ENCODE measurements at regions not wholly inside any gene's neighbourhood (a gene's known extent, or its start where the extent isn't known, plus 50 kb on each side); places are given as distances from the start of the nearest gene placed in this dataset.

DNA sequence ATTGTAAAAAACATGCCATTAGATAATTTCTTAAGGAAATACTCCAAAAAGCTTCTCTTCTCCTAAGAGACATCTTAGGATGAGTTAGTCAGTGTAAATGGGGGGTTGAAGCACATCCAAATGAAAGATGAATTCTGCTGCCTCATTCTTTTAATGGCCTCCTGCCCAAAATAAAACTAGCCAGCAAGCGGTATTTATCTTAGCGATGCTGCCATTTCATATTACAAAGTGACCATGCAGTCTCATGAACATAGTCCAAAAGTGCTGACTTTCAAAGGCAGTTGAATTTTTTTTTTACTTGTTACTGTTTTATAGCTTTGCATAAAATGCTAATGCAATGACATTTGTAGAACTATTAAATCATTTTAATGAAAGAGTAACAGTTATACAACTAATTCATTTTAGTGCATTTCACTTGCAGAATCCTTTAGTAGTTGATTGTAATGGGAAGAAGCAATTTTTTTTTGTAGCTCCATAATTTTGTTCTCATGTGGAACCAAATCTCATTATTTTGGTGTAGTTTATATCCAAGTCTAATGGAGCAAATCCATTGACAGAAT, 151.5 kb downstream of the CAVIN4 start:
- ChIA-PET CTCF (interaction anchor here (0.9 to 1.4 kb wide), 4 partner anchors 9 to 506 kb away, joined by 3 to 4 read pairs (median 3); no protein-coding TSS in a partner anchor), POLR2A (no interaction called here)
- H3K9me2 ChIP-seq: no peaks in the 10 kb centered on the region
- DNase-seq: no peak
- H2AFZ ChIP-seq (ENCODE audit: low read depth): no peak overlapping the region
- no peak overlapping the region for H3K4me3 ChIP-seq (ENCODE audit: low read depth in 2 of 2, low read length in 1 of 2)
- 47% methylated on average over 2 of the region's 2 CpGs for WGBS (ENCODE audit: low lambda C conversion rate)
- no peaks in the 10 kb centered on the region for H3K79me2 ChIP-seq (ENCODE audit: insufficient read depth)
- H3K9me3 ChIP-seq: no peaks in the 10 kb centered on the region
- H3K9ac ChIP-seq: no peak overlapping the region
- no peak overlapping the region for H3K27ac ChIP-seq (ENCODE audit: low read depth in 2 of 2, low read length in 1 of 2)
- no peaks in the 10 kb centered on the region for H3K27me3 ChIP-seq (ENCODE audit: insufficient read depth)
- no peaks in the 10 kb centered on the region for H3F3A ChIP-seq (replicated peaks; ENCODE audit: insufficient read depth)
- H3K4me1 ChIP-seq (ENCODE audit: control insufficient read depth in 1 of 2, insufficient read depth in 2 of 2, low read depth in 1 of 2, low read length in 1 of 2): no peaks in the 10 kb centered on the region; a peak in 1 of 4 replicates
- H3K4me2 ChIP-seq: no peak overlapping the region
- no peaks in the 10 kb centered on the region for H4K20me1 ChIP-seq (ENCODE audit: insufficient read depth)
- no peaks in the 10 kb centered on the region for H3K36me3 ChIP-seq (replicated peaks in 1 of 2; ENCODE audit: control insufficient read depth in 1 of 2, insufficient read depth in 2 of 2, low read length in 1 of 2)
- TF ChIP-seq ELF1 (IDR thresholded peaks at IDR 0.05): no peak
- TF ChIP-seq TAF1 (IDR thresholded peaks at IDR 0.05; ENCODE audit: borderline replicate concordance, low read depth, low read length): no peak
- TF ChIP-seq FOSL2 (IDR thresholded peaks at IDR 0.05; ENCODE audit: borderline replicate concordance, low read depth): no peak
- TF ChIP-seq, protein P1, sequence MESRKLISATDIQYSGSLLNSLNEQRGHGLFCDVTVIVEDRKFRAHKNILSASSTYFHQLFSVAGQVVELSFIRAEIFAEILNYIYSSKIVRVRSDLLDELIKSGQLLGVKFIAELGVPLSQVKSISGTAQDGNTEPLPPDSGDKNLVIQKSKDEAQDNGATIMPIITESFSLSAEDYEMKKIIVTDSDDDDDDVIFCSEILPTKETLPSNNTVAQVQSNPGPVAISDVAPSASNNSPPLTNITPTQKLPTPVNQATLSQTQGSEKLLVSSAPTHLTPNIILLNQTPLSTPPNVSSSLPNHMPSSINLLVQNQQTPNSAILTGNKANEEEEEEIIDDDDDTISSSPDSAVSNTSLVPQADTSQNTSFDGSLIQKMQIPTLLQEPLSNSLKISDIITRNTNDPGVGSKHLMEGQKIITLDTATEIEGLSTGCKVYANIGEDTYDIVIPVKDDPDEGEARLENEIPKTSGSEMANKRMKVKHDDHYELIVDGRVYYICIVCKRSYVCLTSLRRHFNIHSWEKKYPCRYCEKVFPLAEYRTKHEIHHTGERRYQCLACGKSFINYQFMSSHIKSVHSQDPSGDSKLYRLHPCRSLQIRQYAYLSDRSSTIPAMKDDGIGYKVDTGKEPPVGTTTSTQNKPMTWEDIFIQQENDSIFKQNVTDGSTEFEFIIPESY (IDR thresholded peaks at IDR 0.05; ENCODE audit: borderline replicate concordance, low read depth): no peak
- TF ChIP-seq, protein P2, sequence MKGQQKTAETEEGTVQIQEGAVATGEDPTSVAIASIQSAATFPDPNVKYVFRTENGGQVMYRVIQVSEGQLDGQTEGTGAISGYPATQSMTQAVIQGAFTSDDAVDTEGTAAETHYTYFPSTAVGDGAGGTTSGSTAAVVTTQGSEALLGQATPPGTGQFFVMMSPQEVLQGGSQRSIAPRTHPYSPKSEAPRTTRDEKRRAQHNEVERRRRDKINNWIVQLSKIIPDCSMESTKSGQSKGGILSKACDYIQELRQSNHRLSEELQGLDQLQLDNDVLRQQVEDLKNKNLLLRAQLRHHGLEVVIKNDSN (IDR thresholded peaks at IDR 0.05; ENCODE audit: borderline replicate concordance, low read depth): no peak
- no peak for TF ChIP-seq YY1 (IDR thresholded peaks at IDR 0.05; ENCODE audit: low read depth)
- no peak for TF ChIP-seq GABPA (IDR thresholded peaks at IDR 0.05; ENCODE audit: low read depth)
- TF ChIP-seq TCF12 (IDR thresholded peaks at IDR 0.05): no peak
- no peak for TF ChIP-seq NRF1 (IDR thresholded peaks at IDR 0.05; ENCODE audit: low read depth, low read length)

DNA sequence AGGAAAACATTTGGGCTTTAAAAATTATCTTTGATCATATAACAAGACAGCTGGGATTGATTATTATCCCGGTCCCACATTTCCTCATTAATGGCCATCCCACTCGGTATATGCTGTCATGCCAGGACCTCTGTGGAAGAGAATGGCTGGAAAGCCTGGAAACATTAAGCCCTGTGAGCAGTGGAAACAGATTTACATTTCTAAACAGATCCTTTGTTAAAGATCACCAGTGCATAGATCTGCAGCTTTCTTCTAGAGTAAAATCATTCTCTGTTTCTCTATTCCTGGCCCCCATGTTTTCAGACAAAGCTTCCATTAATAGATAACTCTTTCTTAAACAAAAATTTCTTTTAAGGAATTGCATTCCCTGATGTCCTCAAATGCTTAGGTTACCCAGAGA, 152.2 kb downstream of the CAVIN4 start:
- 0% methylated on average over 2 of the region's 2 CpGs for WGBS (ENCODE audit: low lambda C conversion rate)
- Histone ChIP-seq H3K79me2 (ENCODE audit: insufficient read depth) (no peaks in the 10 kb centered on the region), H3K36me3 (replicated peaks in 1 of 2; ENCODE audit: control insufficient read depth in 1 of 2, insufficient read depth in 2 of 2, low read length in 1 of 2) (no peaks in the 10 kb centered on the region), H3K27ac (ENCODE audit: low read depth in 2 of 2, low read length in 1 of 2) (no peak overlapping the region), H3K4me1 (ENCODE audit: control insufficient read depth in 1 of 2, insufficient read depth in 2 of 2, low read depth in 1 of 2, low read length in 1 of 2) (no peaks in the 10 kb centered on the region; a peak in 1 of 4 replicates), H2AFZ (ENCODE audit: low read depth) (no peak overlapping the region), H3K4me2 (no peak overlapping the region), H4K20me1 (ENCODE audit: insufficient read depth) (no peaks in the 10 kb centered on the region), H3K9ac (no peak overlapping the region), H3K4me3 (ENCODE audit: low read depth in 2 of 2, low read length in 1 of 2) (no peak overlapping the region), H3F3A (replicated peaks; ENCODE audit: insufficient read depth) (no peaks in the 10 kb centered on the region), H3K27me3 (ENCODE audit: insufficient read depth) (no peaks in the 10 kb centered on the region), H3K9me2 (no peaks in the 10 kb centered on the region), H3K9me3 (no peaks in the 10 kb centered on the region)
- CTCF ChIA-PET: interaction anchor here (0.9 to 3.0 kb wide), 6 partner anchors 9 to 581 kb away, joined by 3 to 13 read pairs (median 3); no protein-coding TSS in a partner anchor
- POLR2A ChIA-PET: no interaction called here
- TF ChIP-seq RFX5 (IDR thresholded peaks at IDR 0.05; ENCODE audit: low read length): no peak
- peak; percentile 34 for DNase-seq

All from SK-N-SH (cell line).